Fibroblast of mammary gland (primary cell): ENCODE measurements at regions not wholly inside any gene's neighbourhood (a gene's known extent, or its start where the extent isn't known, plus 50 kb on each side); places are given as distances from the start of the nearest gene placed in this dataset.
A peak's percentile ranks its signal among the peaks of the same experiment; 100 is the strongest.
"Not testable (repeated sequence)": the region's sequence is repeated elsewhere in the genome, so short reads cannot be mapped to it uniquely, and the experiment has no call there.

Experiments used
- DNase-seq: peaks from one replicate; pipeline ENCODE4 v3.0.0-alpha.2; 2010; ENCODE audit warnings: low read depth
- H3K4me3 ChIP-seq: 2 replicates; pipeline ENCODE4 v1.5.1; 2011; ENCODE audit warnings: low read depth, mild to moderate bottlenecking, low read length, moderate library complexity; ENCODE audit not compliant: control insufficient read depth
- CTCF ChIP-seq: conservative IDR thresholded peaks from 2 replicates; pipeline ENCODE4 v1.5.1; 2011; ENCODE audit warnings: low read depth, low read length, inconsistent platforms; ENCODE audit not compliant: control insufficient read depth, insufficient read depth

GRCh38 chr4:33722800-33723516, 2521.4 kb downstream of the ARAP2 start:
- DNase-seq = peak; percentile 73
- H3K4me3 ChIP-seq = no peak overlapping the region
- peak; percentile 51 for TF ChIP-seq CTCF

GRCh38 chr4:33724685-33725084, 2519.6 kb downstream of the ARAP2 start:
- no peak for TF ChIP-seq CTCF
- DNase-seq = no peak
- H3K4me3 ChIP-seq = no peak overlapping the region

GRCh38 chr4:33725861-33726260, 2518.5 kb downstream of the ARAP2 start:
- no peak for DNase-seq
- H3K4me3 ChIP-seq = no peak overlapping the region
- TF ChIP-seq CTCF = no peak

- DNase-seq = no peak
- no peak overlapping the region for H3K4me3 ChIP-seq
- no peak for TF ChIP-seq CTCF
Measured at GRCh38 chr4:33737726-33738125, 2506.6 kb downstream of the ARAP2 start.

GRCh38 chr4:33739884-33740632, 2504.3 kb downstream of the ARAP2 start:
- no peak for TF ChIP-seq CTCF
- no peak for DNase-seq
- no peak overlapping the region for H3K4me3 ChIP-seq

GRCh38 chr4:33740871-33741270, 2503.4 kb downstream of the ARAP2 start:
- H3K4me3 ChIP-seq = not testable (repeated sequence)

GRCh38 chr4:33746979-33747378, 2497.3 kb downstream of the ARAP2 start:
- peak; percentile 20 for DNase-seq

More at GRCh38 chr4:33740871-33741270, 2503.4 kb downstream of the ARAP2 start:
- not testable (repeated sequence) for DNase-seq

More at GRCh38 chr4:33746979-33747378, 2497.3 kb downstream of the ARAP2 start:
- no peak for TF ChIP-seq CTCF
- no peak overlapping the region for H3K4me3 ChIP-seq
